Hypothalamus (tissue), 51 donors: ENCODE measurements at regions not wholly inside any gene's neighbourhood (a gene's known extent, or its start where the extent isn't known, plus 50 kb on each side); places are given as distances from the start of the nearest gene placed in this dataset.

ENCODE experiments used
- DNase-seq, 51 donors: peaks; one replicate each; lab custom pipeline; 2025; lab: John Stamatoyannopoulos, UW

DNA sequence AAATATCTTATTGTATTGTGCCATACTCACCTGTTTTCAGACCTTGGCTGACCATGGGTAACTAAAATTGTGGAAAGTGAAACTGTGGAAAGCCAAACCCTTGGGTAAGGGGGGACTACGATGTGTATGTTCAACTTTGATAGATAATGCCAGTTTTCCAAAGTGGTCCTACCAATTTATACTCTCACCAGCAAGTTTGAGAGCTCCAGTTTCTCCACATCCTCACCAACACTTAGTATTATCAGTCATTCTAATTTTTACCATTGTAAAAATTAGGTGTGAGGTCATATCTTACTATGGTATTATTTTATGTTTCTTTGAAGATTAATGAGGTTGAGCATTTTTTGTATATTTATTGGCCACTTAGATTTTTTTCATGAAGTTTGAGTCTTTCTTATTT is 346.9 kb upstream of the PODXL start:
- DNase-seq = no peak

DNA sequence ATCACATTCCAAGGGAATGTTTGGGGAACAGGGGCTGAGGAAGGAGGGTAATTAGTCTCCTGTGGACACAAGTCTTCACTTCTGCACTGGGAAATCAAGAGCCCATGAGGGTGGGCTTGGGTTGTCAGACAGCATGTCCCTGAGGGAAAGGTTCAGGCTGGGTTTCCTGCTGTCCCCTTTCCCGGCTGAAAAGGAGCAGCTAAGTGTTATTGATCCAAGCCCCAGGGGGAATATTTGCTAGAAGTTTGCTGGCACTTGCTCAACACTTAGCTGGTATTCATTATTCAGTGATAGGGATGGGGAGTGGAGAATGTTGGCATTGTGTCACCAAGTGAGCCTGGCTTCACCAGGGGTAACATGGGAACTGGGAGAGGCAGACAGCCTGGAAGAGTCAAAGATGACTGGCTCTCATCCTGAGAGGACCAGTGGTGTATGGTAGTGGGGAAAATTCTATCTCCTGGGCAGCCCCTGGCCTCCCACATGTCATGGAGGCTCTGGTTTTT is 344.4 kb upstream of the PODXL start:
- no peak for DNase-seq

- no peak for DNase-seq
Measured at GRCh38 chr7:131899271-131900030, 343.0 kb upstream of the PODXL start.

GRCh38 chr7:131898418-131898817 is 342.0 kb upstream of the PODXL start:
- no peak for DNase-seq

DNA sequence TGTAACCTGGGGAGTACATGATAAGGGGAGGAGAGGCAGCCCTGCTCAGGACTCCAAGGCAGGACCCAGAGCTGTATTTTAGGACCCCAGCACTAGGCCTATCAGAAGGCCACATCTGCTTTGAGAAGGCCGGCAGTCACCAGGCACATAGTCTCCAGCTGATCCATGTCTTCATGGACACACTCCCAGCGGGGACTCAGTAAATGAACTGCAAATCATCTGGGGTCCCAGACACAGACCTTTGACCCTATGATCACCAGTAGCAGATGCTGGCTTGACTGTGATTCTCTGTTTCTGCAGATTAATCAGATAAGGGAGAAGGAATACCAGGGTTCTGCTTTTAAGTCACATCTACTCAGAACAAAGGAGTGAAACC is 341.4 kb upstream of the PODXL start:
- DNase-seq = no peak

- DNase-seq = no peak
Measured at GRCh38 chr7:131897016-131897789, 340.8 kb upstream of the PODXL start.

DNA sequence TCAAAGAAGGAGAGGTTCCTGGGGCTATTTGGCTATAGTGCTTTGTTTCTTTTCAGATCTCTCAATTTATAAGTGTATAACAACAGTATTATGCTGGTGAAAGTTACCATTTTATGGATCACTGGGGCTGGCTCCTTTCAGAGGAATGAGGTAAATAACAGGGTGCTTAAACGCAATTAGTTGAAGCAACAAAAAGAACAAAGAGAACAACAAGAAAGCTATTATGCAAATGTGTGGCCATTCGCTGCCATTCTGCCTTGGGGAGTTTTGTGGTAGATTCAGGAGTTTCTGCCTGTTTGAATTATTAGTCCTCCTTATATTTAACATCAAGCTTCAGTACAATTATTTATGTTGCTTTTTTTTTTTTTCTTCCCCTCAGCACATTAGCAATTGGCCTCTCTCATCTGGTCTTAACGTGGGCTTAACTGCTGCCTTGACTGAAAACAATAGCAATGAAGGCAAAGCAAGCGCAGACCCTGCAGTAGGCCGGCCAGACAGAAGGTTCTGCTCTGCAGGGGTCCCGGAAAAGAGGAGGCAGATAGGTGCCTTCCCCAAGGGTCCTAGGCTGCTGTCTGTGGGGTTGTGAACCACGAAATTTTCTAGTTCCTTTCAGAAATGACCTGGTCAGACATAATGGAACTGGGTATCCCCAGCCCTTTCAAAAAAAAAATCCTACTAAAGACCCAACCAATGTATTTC is 339.9 kb upstream of the PODXL start:
- DNase-seq = no peak

- DNase-seq = peak in 1 of 51 donors; percentile 31
Measured at GRCh38 chr7:131895541-131896164, 339.2 kb upstream of the PODXL start.

- no peak for DNase-seq
Measured at GRCh38 chr7:131893631-131894340, 337.4 kb upstream of the PODXL start.

DNA sequence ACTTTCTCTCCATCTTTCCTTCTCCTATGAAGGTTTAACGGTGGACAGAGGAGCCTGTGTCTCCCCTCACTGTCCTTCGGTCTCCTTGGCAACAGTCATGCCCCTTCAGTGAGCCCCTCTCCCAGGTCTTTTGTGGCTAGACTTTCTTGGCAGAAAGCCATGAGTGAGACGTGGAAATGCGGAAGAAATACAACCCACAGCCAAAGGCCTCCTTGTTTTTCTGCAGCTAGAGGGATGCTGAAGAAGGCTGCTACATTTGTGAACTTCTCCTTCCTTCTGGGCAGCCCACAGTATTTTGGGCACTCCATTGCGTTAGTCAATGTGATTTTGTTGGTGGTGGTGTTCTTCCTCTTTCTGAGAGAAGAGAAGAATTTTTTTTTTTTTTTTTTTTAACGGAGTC is 333.7 kb upstream of the PODXL start:
- peak in 6 of 51 donors; percentile 5 to 21 (median 8) for DNase-seq

DNA sequence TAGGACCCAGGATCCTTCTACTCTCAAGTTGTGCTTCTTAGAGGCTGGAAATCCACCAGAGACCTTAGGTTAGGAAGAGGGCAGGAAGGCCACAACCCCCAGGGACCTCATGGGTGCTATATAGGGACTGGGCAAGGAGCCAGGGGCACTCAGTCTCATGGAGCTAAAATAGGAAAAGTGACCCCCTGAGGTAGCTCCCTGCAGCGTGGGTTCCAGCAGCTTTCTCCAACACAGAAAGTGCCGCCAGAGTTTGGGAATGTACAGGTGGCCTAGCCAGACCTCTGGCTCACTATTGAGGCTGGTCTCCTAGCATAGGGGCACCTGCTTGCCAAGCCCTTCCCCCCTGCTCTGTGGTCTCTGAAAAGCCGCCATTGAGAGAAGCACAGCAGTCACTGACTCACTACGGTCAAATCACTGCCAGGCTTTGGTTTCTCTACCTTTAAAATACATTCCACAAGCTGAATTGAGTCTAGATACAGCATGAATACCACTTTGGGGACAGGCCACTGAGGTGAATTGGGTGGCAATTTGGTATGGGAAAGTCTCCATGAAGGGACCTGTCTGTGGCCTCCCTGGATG is 333.2 kb upstream of the PODXL start:
- no peak for DNase-seq

- no peak for DNase-seq
Measured at GRCh38 chr7:131883769-131884168, 327.3 kb upstream of the PODXL start.

GRCh38 chr7:131883196-131883595 is 326.8 kb upstream of the PODXL start:
- no peak for DNase-seq

DNA sequence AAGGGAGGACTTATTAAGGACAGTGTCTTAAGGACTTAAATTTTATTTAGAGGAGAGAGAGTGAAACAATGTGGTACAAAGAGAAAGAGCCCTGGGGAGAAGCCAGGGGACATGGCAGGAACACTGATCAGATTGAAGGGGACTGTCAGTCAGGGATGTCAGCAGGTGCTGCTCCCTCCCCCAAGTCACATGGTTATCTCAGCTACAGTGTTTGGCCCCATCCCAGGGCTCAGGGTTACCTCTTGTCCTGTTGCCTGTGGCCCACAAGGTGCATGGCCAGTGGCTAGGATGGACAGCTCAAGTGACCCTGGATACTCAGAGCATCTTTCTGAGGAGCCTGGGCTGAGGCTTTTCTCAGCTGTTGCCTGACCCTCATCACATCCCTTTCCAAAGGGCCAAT is 325.9 kb upstream of the PODXL start:
- no peak for DNase-seq

DNA sequence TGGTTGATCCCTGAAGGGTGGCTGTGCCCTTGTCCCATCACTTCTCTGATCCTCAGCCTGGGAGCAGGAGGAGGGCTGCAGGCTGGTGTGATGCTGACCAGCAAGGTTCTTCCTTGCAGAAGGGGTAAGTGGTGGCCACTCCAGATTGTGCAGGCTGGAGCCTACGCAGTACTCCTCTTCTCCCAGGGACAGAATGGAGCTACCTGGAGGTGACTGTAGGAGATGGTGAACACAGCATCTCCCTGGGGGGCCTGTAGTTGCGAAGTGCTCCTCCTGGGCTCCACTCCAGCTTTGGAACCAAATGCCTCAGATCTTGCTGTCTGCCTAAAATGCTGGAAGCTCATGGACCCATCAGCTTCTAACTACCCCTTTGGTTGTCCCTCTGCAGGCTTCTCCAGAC is 323.6 kb upstream of the PODXL start:
- no peak for DNase-seq

- no peak for DNase-seq
Measured at GRCh38 chr7:131879424-131879823, 323.0 kb upstream of the PODXL start.

- DNase-seq = no peak
Measured at GRCh38 chr7:131878777-131879176, 322.3 kb upstream of the PODXL start.

DNA sequence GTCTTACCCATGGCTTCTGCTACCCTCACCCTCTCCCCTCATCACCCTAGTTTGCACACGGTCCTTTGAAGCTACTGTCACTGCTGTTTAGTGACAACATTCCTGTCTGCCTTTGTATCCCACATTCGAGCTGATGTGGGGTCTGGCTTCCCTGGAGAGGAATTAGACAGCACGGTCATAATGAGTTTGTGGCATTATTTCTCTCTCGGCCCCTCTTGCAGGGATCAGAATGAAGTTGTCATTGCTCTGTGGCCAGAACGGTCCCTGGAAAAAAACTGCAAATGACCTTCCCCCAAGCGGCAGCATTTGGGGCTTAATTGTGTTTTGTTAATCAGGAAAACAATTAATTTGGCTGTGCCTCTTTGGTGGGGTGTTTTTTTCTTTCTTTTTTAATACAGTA is 317.2 kb upstream of the PODXL start:
- DNase-seq = no peak

- DNase-seq = no peak
Measured at GRCh38 chr7:131869986-131870385, 313.6 kb upstream of the PODXL start.
